ENCODE measurements at regions not wholly inside any gene's neighbourhood (a gene's known extent, or its start where the extent isn't known, plus 50 kb on each side); places are given as distances from the start of the nearest gene placed in this dataset.

DNA sequence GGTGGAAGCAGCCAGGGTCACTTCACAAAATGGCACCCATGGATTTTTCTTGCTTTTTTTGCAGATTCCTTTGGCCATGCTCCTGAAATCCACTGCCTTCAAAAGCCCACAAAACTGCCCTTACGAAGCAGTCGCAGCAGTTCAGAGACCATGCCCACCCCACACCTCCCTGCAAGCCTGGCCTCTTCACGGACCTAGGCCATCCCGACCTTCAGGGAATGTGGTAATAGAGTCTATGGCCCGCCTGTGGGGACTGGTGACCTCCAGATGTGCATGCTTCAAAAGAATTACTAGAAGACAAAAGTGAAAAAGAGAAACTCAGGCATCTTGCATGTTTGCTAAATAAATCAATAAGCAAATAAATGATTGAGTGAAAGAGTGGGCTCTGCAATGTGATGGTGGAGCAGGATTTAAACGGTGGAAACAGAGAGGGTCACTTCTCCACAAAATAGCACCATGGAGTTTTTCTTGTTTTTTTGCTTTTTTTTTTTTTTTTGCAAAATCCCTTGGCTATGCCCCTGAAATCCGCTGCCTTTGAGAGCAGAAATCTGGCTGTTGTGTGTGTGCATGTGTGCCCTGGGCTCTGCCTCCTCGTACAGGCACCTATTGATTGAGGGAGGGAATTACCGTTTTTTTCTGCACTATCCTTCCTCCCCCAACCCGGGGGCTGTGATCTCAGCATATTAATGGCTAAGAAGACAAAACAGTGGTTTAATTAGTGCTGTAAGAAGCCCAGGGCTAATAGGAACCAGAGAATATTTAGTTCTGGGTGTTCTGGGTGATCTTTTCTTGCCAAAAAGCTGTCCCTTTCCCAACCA is 107.4 kb downstream of the PXDC1 start:
- no peak for DNase-seq (ENCODE audit: low read depth)

DNA sequence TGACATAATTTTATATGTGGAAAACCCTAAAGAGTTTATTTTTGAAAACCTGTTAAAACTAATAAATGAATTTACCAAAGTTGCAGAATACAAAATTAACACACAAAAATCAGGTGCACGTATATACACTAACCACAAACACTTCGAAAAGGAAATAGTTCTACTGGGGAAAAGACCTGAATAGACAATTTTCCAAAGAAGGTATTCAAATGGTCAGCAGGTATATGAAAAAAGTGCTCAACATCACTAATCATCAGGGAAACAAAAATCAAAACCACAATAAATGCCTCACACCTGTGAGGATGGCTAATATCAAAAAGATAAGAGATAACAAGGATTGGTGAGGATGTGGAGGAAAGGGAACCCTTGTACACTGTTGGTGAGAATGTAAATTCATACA is 110.6 kb downstream of the PXDC1 start:
- no peak for DNase-seq (ENCODE audit: low read depth)

GRCh38 chr6:3638662-3639061 is 112.9 kb downstream of the PXDC1 start:
- no peak for DNase-seq (ENCODE audit: low read depth)

- no peak for DNase-seq (ENCODE audit: low read depth)
Observed at GRCh38 chr6:3636060-3636459, 115.5 kb downstream of the PXDC1 start.

DNA sequence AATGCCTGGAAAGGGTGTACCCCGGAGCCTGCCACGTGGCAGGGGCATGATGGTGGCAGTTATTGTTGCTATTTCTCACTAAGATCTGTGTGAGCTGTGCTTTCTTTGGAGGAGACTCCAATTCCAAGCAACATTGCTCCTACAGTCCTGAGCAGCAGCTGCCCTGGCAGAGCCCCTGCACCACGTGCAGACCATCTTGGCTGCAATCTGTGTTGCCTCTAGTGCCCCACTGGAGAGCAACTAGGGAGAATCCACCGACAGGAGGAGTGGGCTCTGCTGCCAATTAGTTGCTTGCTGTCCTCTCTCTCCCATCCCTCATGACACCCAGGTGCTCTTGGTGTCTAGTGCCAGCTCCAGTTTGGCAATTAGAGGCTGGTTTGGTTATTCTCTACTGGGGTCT is 116.0 kb downstream of the PXDC1 start:
- no peak for DNase-seq (ENCODE audit: low read depth)

- DNase-seq (ENCODE audit: low read depth) = no peak
Observed at GRCh38 chr6:3634280-3634816, 117.2 kb downstream of the PXDC1 start.

DNA sequence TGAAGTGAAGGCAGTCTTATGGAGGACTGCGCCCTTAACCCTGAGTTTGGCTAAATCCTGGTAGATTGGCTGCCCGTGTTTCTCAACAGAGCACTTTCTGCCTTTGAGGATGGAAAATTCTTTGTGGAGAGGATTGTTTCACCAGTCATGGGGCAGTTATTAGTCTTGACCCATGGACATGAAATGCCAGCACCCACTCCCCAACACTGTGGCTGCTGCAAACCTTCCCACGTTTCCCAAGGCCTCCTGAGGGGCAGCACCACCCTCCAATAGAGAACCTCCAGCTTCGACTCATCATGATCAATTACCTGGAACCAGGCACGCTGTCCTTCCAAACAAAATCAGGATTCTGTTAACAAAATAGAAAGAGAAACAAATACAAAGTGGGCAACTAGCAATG is 117.8 kb downstream of the PXDC1 start:
- DNase-seq (ENCODE audit: low read depth) = no peak

DNA sequence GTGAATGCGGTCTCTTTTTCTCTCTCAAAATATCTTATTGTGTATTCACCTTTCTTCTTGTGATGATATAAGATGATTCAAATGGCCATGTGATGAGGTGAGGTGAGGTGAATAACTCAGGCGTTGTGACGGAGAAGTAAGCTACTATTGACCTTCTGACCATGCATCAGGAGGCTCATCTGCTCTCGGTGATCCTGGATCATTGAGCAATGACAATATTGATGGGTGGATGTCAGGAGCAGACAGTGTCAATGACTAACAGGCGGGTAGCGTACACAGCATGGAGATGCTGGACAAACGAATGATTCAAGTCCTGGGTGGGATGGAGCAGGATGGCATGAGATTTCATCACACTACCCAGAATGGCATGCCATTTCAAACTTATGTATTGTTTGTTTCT is 119.6 kb downstream of the PXDC1 start:
- no peak for DNase-seq (ENCODE audit: low read depth)

- no peak for DNase-seq (ENCODE audit: low read depth)
Observed at GRCh38 chr6:3631186-3631585, 120.3 kb downstream of the PXDC1 start.

GRCh38 chr6:3630258-3630835 is 121.2 kb downstream of the PXDC1 start:
- no peak for DNase-seq (ENCODE audit: low read depth)

DNA sequence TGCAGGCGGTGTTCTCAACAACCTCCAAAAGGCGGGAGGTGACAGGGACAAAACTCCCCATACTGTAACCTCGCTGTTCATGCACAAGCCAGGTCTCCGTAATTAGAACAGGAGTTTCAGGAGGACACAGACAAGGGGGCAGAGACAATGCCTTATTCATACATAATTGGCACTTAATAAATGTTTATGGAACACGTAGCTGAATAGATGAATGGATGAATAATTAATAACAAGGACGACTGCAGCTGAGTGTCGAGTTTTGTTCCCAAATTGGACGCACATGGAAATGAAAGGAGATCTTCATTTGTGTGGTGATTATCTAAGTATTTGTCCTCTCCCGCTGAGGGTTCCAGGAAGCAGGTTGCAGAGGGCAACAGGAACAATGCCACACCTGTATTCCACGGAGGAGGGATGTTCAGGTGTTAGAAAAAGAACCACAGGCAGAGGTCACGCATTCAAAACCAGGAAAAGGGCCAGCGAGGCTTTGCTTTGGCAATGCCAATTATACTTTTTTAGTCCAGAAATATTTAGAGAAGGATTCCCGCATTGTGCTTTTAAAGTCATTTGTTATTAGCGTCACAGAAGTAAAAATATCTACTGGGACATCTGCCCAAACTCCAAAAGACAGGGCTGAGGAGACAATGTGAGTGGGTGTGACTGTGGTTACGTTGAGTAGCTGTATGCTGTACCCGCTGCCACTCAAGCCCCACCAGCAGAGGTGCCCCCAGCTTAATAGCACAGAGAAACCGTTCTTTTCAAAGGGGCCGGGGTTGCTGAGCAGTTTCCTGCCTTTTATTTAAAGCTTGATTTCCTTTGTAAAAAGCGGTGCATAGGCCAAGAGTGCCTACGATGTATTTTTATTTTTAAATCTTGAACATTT is 123.3 kb downstream of the PXDC1 start:
- DNase-seq (ENCODE audit: low read depth) = no peak

DNA sequence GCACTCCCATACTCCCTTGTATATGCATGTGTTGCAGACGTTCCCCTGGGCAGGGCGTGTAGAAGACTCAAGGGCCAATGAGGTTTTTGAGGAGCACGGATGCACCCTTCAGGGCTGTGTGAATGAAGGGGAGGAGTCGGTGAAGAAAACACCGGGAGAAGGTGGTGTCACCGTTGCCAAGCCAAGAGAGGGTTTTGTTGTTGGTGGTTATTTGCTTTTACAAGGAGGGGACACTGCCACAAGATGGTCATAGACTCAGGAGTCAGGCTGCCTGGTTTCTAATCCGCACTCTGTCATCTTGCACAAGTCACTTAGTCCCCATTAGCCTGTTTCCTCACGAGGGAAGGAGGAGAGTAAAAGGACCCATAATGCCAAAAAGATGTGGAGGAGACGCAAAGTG is 124.0 kb downstream of the PXDC1 start:
- no peak for DNase-seq (ENCODE audit: low read depth)

DNA sequence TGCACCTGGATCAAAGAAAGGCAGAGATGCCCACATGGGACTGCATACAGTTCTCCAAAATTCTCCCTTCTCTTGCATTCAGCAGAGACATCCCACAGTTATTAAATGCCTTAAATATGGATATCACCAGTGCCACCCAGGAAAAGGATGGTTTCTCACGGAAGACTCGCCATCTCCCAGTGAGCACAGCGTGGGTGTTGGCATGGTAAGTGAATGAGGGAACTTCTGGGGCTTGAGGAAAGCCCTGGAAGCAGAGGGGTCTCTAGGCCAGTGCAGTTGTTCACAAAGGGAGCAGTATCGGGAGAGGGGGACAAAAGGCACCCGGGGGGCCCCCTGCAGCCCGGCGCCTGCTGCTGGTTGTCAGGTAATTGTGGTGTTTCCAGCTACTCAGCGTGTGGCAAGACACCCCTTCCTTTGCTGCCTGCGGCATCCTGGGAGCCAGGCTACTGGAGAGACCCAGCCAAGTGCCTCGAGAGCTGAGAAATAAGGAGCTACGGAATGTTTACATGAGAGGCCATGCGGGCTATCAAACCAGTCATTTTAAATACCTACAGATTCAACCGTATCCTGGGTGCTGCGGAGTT is 125.4 kb downstream of the PXDC1 start:
- no peak for DNase-seq (ENCODE audit: low read depth)

GRCh38 chr6:3625149-3625979 is 126.1 kb downstream of the PXDC1 start:
- DNase-seq (ENCODE audit: low read depth) = no peak

DNA sequence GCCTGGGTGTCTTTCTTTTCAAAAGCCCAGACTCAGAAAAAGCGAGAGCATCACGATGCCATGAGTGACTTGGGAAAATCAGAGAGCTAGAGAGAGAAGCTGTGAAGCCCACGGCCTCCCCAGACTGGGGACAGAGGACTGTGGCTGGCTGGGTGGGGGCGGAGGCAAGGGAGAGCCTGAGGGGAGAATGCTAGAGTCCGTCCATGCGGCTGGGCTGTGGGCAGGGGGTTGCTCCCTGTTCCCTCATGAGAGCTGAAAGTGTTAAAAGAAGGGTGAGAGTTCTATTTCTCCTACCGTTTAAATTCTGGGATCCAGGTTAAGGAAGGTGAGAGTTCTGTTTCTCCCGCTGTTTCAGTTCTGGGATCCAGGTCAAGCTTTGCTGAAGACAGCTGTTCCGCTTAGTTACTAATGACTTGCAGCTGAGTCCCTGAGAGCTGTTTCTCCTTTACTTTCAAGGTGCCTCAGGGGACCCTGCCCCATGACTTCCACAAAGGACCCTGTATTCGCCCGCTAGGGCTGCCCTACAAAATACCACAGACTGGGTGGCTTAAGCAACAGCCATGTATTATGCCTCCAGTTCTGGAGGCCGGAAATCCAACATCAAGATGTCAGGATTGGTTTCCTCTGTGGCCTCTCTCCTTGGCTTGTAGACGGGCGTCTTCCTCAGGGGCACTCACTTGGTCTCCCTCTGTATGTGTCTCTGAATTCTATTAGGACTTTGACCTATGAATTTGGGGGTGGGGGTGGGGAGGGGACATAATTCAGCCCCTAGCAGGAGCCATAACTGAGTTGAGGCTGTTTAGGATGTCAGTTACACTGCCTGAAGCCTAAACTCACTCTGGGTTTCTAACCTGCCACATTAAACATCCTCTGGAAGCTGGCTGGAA is 127.0 kb downstream of the PXDC1 start:
- no peak for DNase-seq (ENCODE audit: low read depth)

- DNase-seq (ENCODE audit: low read depth) = no peak
Observed at GRCh38 chr6:3623451-3624249, 127.9 kb downstream of the PXDC1 start.

DNA sequence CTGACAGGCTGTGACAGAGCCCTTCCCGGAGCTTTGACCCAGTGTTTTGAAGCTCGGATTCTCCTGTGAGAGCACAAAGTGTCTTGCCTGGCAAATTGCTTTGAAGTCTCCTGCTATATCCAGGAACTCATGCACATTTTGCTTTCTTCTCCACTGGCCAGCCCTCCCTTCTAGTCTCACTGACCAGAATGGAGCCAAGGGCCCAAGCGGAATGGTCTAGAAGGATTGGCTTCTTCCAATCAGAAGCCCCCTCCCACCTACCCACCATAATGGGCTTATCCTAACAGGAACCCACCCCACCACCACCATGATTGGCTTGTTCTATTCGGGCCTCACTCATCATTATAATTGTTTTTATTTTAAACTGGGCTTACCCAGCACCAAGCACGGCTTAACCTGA is 130.1 kb downstream of the PXDC1 start:
- no peak for DNase-seq (ENCODE audit: low read depth)

DNA sequence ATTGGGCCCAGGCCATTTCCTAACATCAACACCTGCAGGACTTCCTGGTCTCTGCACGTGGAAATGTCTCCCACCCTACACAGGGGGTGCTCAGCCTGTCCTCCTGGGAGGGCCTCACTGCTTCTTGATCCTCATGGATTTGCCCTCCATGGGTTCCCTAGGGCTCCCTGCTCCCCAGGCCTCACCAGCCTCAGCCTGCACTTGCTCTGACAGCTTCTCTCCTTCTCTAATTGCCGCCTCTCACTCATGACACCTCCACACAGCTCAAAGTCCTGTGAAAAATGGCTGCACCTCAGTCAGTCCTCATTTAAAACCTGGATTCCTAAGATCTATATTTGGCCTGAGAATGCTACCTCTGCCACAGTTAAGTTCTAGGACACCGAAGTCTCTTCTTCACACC is 130.6 kb downstream of the PXDC1 start:
- no peak for DNase-seq (ENCODE audit: low read depth)

- DNase-seq (ENCODE audit: low read depth) = no peak
Observed at GRCh38 chr6:3620389-3620788, 131.1 kb downstream of the PXDC1 start.
